SK-N-SH (cell line): ENCODE measurements at regions not wholly inside any gene's neighbourhood (a gene's known extent, or its start where the extent isn't known, plus 50 kb on each side); places are given as distances from the start of the nearest gene placed in this dataset.

Source experiments
- CTCF ChIA-PET: fragments of 300-600, 350-600 bp; formaldehyde crosslinking; extraction: SDS; loops from one replicate; lab custom pipeline; 2021; lab: Yijun Ruan, JAX
- POLR2A ChIA-PET: fragments of 350-600 bp; sonication (Branson Sonifier 250); formaldehyde crosslinking; extraction: SDS; loops from one replicate; lab custom pipeline; 2020; ENCODE audit warnings: antibody characterized with exemption, inconsistent platforms; lab: Yijun Ruan, JAX
- DNase-seq: peaks from one replicate; pipeline ENCODE4 v3.0.0; 2012
- H2AFZ ChIP-seq: fragments of 200-600 bp; sonication (generic); 2 replicates; pipeline ENCODE4 v1.8.1; 2016; ENCODE audit warnings: antibody characterized with exemption, mild to moderate bottlenecking, low read depth
- H3F3A ChIP-seq: fragments of 200-600 bp; sonication (generic); replicated peaks from 2 replicates; pipeline ENCODE3; 2016; ENCODE audit warnings: antibody characterized with exemption, mild to moderate bottlenecking; ENCODE audit not compliant: insufficient read depth
- H3K27ac ChIP-seq, 2 experiments: fragments of 200-500 bp in 1 of 2; fragments of 200-600 bp in 1 of 2; sonication (Bioruptor generic) in 1 of 2; sonication (generic), shearing (Covaris generic) in 1 of 2; 2 replicates each; pipeline versions ENCODE4 v1.5.1 to v1.6.1; 2014 to 2016; ENCODE audit warnings: low read depth in 2 of 2, inconsistent platforms in 1 of 2, low read length in 1 of 2, mild to moderate bottlenecking in 1 of 2, mixed read lengths in 1 of 2
- H3K27me3 ChIP-seq: fragments of 200-600 bp; sonication (generic), shearing (Covaris generic); 2 replicates; pipeline ENCODE4 v1.6.1; 2016; ENCODE audit warnings: mixed run types; ENCODE audit not compliant: insufficient read depth
- H3K36me3 ChIP-seq, 2 experiments: fragments of 200-500 bp in 1 of 2; fragments of 200-600 bp in 1 of 2; sonication (Bioruptor generic) in 1 of 2; sonication (generic) in 1 of 2; replicated peaks in 1 of 2; 2 replicates each; pipeline versions ENCODE3 to v1.5.1; 2014 to 2016; ENCODE audit warnings: low read length in 1 of 2, mild to moderate bottlenecking in 1 of 2; ENCODE audit not compliant: insufficient read depth in 2 of 2, control insufficient read depth in 1 of 2
- H3K4me1 ChIP-seq, 2 experiments: fragments of 200-500 bp in 1 of 2; fragments of 200-600 bp in 1 of 2; sonication (Bioruptor generic) in 1 of 2; sonication (generic), shearing (Covaris generic) in 1 of 2; 2 replicates each; pipeline versions ENCODE4 v1.5.1 to v1.6.1; 2014 to 2016; ENCODE audit warnings: low read depth in 1 of 2, low read length in 1 of 2, mixed run types in 1 of 2; ENCODE audit not compliant: insufficient read depth in 2 of 2, control insufficient read depth in 1 of 2
- H3K4me2 ChIP-seq: fragments of 200-600 bp; sonication (generic), shearing (Covaris generic); 2 replicates; pipeline ENCODE4 v1.6.1; 2017; ENCODE audit warnings: mixed run types
- H3K4me3 ChIP-seq, 2 experiments: fragments of 200-500 bp in 1 of 2; fragments of 200-600 bp in 1 of 2; sonication (Bioruptor generic) in 1 of 2; sonication (generic), shearing (Covaris generic) in 1 of 2; 2 replicates each; pipeline versions ENCODE4 v1.5.1 to v1.8.1; 2014 to 2016; ENCODE audit warnings: low read depth in 2 of 2, inconsistent platforms in 1 of 2, low read length in 1 of 2, mild to moderate bottlenecking in 1 of 2, mixed read lengths in 1 of 2, moderate library complexity in 1 of 2
- H3K79me2 ChIP-seq: fragments of 200-600 bp; sonication (generic); 2 replicates; pipeline ENCODE4 v1.8.1; 2017; ENCODE audit warnings: mild to moderate bottlenecking; ENCODE audit not compliant: insufficient read depth
- H3K9ac ChIP-seq: fragments of 200-600 bp; sonication (generic); 2 replicates; pipeline ENCODE4 v1.6.1; 2017; ENCODE audit warnings: mixed run types
- H3K9me2 ChIP-seq: fragments of 200-600 bp; sonication (generic); 2 replicates; pipeline ENCODE4 v1.6.1; 2017; ENCODE audit warnings: mixed run types
- H3K9me3 ChIP-seq: fragments of 200-600 bp; sonication (generic); 2 replicates; pipeline ENCODE4 v1.6.1; 2017; ENCODE audit warnings: mixed run types, mild to moderate bottlenecking, moderate library complexity
- H4K20me1 ChIP-seq: fragments of 200-600 bp; sonication (generic); 2 replicates; pipeline ENCODE4 v1.6.1; 2017; ENCODE audit warnings: mild to moderate bottlenecking, mixed run types; ENCODE audit not compliant: insufficient read depth
- ELF1 ChIP-seq: IDR thresholded peaks from 2 replicates; pipeline ENCODE4 v1.4.0; 2012
- FOSL2 ChIP-seq: IDR thresholded peaks from 2 replicates; pipeline ENCODE4 v1.4.0; 2012; ENCODE audit warnings: low read depth, mild to moderate bottlenecking, moderate library complexity, borderline replicate concordance
- IRF3 ChIP-seq: fragments of 150-350 bp; IDR thresholded peaks from 2 replicates; pipeline ENCODE4 v1.6.1; 2016; ENCODE audit warnings: mild to moderate bottlenecking, low read depth, low read length
- PBX3 ChIP-seq: IDR thresholded peaks from 2 replicates; pipeline ENCODE4; 2012
- POLR2AphosphoS5 ChIP-seq: IDR thresholded peaks from 2 replicates; pipeline ENCODE4 v1.6.1; 2012; ENCODE audit warnings: low read depth, low read length
- SMC3 ChIP-seq: IDR thresholded peaks from 2 replicates; pipeline ENCODE4 v1.6.1; 2012; ENCODE audit warnings: low read depth, low read length, improper control_type of control experiment
- TAF1 ChIP-seq: IDR thresholded peaks from 2 replicates; pipeline ENCODE4 v1.6.1; 2012; ENCODE audit warnings: low read depth, mild to moderate bottlenecking, low read length, moderate library complexity, borderline replicate concordance
- TEAD4 ChIP-seq: IDR thresholded peaks from 2 replicates; pipeline ENCODE4 v1.4.0; 2012; ENCODE audit warnings: mild to moderate bottlenecking, borderline replicate concordance; ENCODE audit not compliant: insufficient read depth
- WGBS: methylation state at CpG from one replicate; pipeline ENCODE4 v1.1.6; 2017; ENCODE audit warnings: low lambda C conversion rate; 5-methylcytosine and 5-hydroxymethylcytosine counted together
- TF ChIP-seq, protein P1 (sequence below): IDR thresholded peaks from 2 replicates; pipeline ENCODE4 v1.4.0; 2012; ENCODE audit warnings: low read depth

DNA sequence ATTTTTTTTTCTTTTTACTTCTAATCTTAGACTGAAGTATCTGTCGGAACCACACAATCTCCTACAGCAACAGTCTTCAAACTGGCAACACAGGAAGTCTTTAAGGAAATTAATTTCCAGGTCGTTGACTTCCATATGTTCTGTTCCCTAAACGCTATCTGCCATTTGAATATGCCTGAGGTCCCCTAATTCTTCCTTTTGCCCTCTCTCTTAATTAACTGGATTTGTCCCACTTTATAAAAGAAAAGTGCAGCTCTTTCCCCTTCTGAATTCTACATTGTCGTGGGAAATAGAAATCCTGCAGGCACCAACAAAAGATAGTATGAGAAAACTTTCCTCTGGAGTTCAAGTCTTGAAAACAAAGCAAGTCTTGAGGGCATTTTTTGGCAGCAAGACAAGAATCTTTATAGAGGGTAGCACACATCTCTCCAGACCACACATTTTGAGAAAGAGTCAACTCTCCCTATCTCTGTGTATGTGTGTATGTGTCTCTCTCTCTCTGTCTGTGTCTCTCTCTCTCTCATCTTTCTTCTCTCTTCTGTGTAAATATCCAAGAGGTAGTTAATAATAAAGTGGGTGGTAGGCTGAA, 879.8 kb downstream of the SOCS6 start:
- Histone ChIP-seq H3K4me2 (no peak overlapping the region), H4K20me1 (no peaks in the 10 kb centered on the region), H3F3A (no peaks in the 10 kb centered on the region), H3K9ac (no peak overlapping the region), H3K36me3 (no peaks in the 10 kb centered on the region), H2AFZ (peak overlapping the region; percentile 33; the same call in 1 of the 2 replicates), H3K9me3 (no peaks in the 10 kb centered on the region), H3K4me1 (peaks cover 0 to 8% of the 10 kb centered on the region in 2 experiments; a peak in 2 of 4 replicates), H3K4me3 (no peak overlapping the region), H3K27ac (no peak overlapping the region), H3K79me2 (no peaks in the 10 kb centered on the region), H3K9me2 (no peaks in the 10 kb centered on the region), H3K27me3 (no peaks in the 10 kb centered on the region)
- ChIA-PET CTCF (no interaction called here), POLR2A (no interaction called here)
- WGBS = 72% methylated on average over 4 of the region's 4 CpGs
- TF ChIP-seq FOSL2 (no peak), POLR2AphosphoS5 (no peak), TAF1 (no peak)
- DNase-seq = no peak

GRCh38 chr18:71136487-71136886, 847.6 kb downstream of the SOCS6 start:
- no peaks in the 10 kb centered on the region for H3K9me2 ChIP-seq
- H3K27ac ChIP-seq = no peak overlapping the region
- ChIA-PET CTCF (interaction anchor here (0.6 kb wide), 1 partner anchor 188 kb away, joined by 3 read pairs; no protein-coding TSS in a partner anchor), POLR2A (no interaction called here)
- DNase-seq = no peak
- H4K20me1 ChIP-seq = no peaks in the 10 kb centered on the region
- no peaks in the 10 kb centered on the region; a peak in 1 of 4 replicates for H3K4me1 ChIP-seq
- H3K4me2 ChIP-seq = no peak overlapping the region
- no peak overlapping the region for H2AFZ ChIP-seq
- H3K4me3 ChIP-seq = no peak overlapping the region
- WGBS = 83% methylated on average over 3 of the region's 3 CpGs
- H3K27me3 ChIP-seq = no peaks in the 10 kb centered on the region
- H3K9ac ChIP-seq = no peak overlapping the region
- no peaks in the 10 kb centered on the region for H3K9me3 ChIP-seq
- no peak for TF ChIP-seq TEAD4
- TF ChIP-seq TAF1 = no peak
- no peak for TF ChIP-seq POLR2AphosphoS5
- TF ChIP-seq SMC3 = no peak
- TF ChIP-seq ELF1 = no peak
- TF ChIP-seq IRF3 = no peak
- no peak for TF ChIP-seq PBX3
- TF ChIP-seq, protein P1, sequence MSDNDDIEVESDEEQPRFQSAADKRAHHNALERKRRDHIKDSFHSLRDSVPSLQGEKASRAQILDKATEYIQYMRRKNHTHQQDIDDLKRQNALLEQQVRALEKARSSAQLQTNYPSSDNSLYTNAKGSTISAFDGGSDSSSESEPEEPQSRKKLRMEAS = no peak
- H3K36me3 ChIP-seq = no peaks in the 10 kb centered on the region
- no peaks in the 10 kb centered on the region for H3F3A ChIP-seq
- H3K79me2 ChIP-seq = no peaks in the 10 kb centered on the region
